Upper lobe of right lung (tissue), 1 donor: ENCODE measurements at regions not wholly inside any gene's neighbourhood (a gene's known extent, or its start where the extent isn't known, plus 50 kb on each side); places are given as distances from the start of the nearest gene placed in this dataset.
"Not testable (repeated sequence)": the region's sequence is repeated elsewhere in the genome, so short reads cannot be mapped to it uniquely, and the experiment has no call there.

ENCODE experiments used
- ATAC-seq: fragments of 200-7000 bp; cut with Tn5 transposase; one replicate; pipeline ENCODE4 v1.9.1; 2020; ENCODE audit warnings: mild to moderate bottlenecking, moderate library complexity
- DNase-seq: peaks from one replicate; pipeline ENCODE4 v3.0.0-alpha.2; 2020
- H3K27ac ChIP-seq: fragments of 200-600 bp; one replicate; pipeline ENCODE4 v1.8.0; 2022
- H3K27me3 ChIP-seq: fragments of 200-600 bp; one replicate; pipeline ENCODE4 v1.8.0; 2022; ENCODE audit warnings: mild to moderate bottlenecking
- H3K36me3 ChIP-seq: fragments of 200-600 bp; one replicate; pipeline ENCODE4 v1.8.0; 2022
- H3K4me1 ChIP-seq: fragments of 200-600 bp; one replicate; pipeline ENCODE4 v1.8.0; 2022
- H3K4me3 ChIP-seq: fragments of 200-600 bp; one replicate; pipeline ENCODE4 v1.8.0; 2022; ENCODE audit warnings: mild to moderate bottlenecking
- H3K9me3 ChIP-seq: fragments of 200-600 bp; one replicate; pipeline ENCODE4 v1.8.0; 2022
- CTCF ChIP-seq: fragments of 200-600 bp; IDR thresholded peaks from one replicate; pipeline ENCODE4 v1.8.0; 2022; ENCODE audit warnings: antibody characterized with exemption
- intact Hi-C: fragments of 100-400 bp; cut with DNase I; formaldehyde crosslinking; loops from one replicate; pipeline ENCODE4 v1.11.0; 2022
- donor health status: DM: no; HTN: yes; CAD: no; lungs with severe emphysema.

GRCh38 chr6:140192018-140192417 lies 817.6 kb upstream of the CITED2 start:
- Histone ChIP-seq H3K27me3 (no peaks in the 10 kb centered on the region), H3K27ac (no peak overlapping the region), H3K4me3 (no peak overlapping the region), H3K4me1 (no peaks in the 10 kb centered on the region), H3K36me3 (no peaks in the 10 kb centered on the region), H3K9me3 (peaks cover 3% of the 10 kb centered on the region)
- DNase-seq (no peak), ATAC-seq (no peak)
- intact Hi-C loops: no loop called here
- TF ChIP-seq CTCF: no peak

- H3K27me3 ChIP-seq, H3K9me3 ChIP-seq, intact Hi-C loops, H3K4me1 ChIP-seq, H3K36me3 ChIP-seq, H3K27ac ChIP-seq, ATAC-seq, DNase-seq, H3K4me3 ChIP-seq: not testable (repeated sequence)
Measured at GRCh38 chr6:140189263-140189662, 814.8 kb upstream of the CITED2 start.

- ATAC-seq (no peak), DNase-seq (no peak)
- Histone ChIP-seq H3K27me3 (no peaks in the 10 kb centered on the region), H3K4me3 (no peak overlapping the region), H3K36me3 (no peaks in the 10 kb centered on the region), H3K27ac (no peak overlapping the region), H3K9me3 (no peaks in the 10 kb centered on the region), H3K4me1 (no peaks in the 10 kb centered on the region)
- TF ChIP-seq CTCF: no peak
- intact Hi-C loops: no loop called here
Measured at GRCh38 chr6:140185991-140186390, 811.5 kb upstream of the CITED2 start.

- H3K27me3 ChIP-seq: no peaks in the 10 kb centered on the region
- no peak overlapping the region for H3K4me3 ChIP-seq
- no peaks in the 10 kb centered on the region for H3K4me1 ChIP-seq
- no peaks in the 10 kb centered on the region for H3K36me3 ChIP-seq
- TF ChIP-seq CTCF: no peak
- intact Hi-C loops: no loop called here
- no peaks in the 10 kb centered on the region for H3K9me3 ChIP-seq
- DNase-seq: no peak
- H3K27ac ChIP-seq: no peak overlapping the region
- no peak for ATAC-seq
Measured at GRCh38 chr6:140183881-140184280, 809.4 kb upstream of the CITED2 start.

GRCh38 chr6:140182821-140183220 lies 808.4 kb upstream of the CITED2 start:
- intact Hi-C loops: no loop called here
- ATAC-seq (no peak), DNase-seq (no peak)

GRCh38 chr6:140181876-140182275 lies 807.4 kb upstream of the CITED2 start:
- intact Hi-C loops: no loop called here
- TF ChIP-seq CTCF: no peak
- ATAC-seq (no peak), DNase-seq (no peak)
- Histone ChIP-seq H3K27ac (no peak overlapping the region), H3K9me3 (no peaks in the 10 kb centered on the region), H3K4me3 (no peak overlapping the region), H3K27me3 (no peaks in the 10 kb centered on the region), H3K4me1 (no peaks in the 10 kb centered on the region), H3K36me3 (no peaks in the 10 kb centered on the region)

More at GRCh38 chr6:140182821-140183220, 808.4 kb upstream of the CITED2 start:
- Histone ChIP-seq H3K36me3 (no peaks in the 10 kb centered on the region), H3K27ac (no peak overlapping the region), H3K9me3 (no peaks in the 10 kb centered on the region), H3K27me3 (no peaks in the 10 kb centered on the region), H3K4me3 (no peak overlapping the region), H3K4me1 (no peaks in the 10 kb centered on the region)
- no peak for TF ChIP-seq CTCF
